HG03520 (cell line): ENCODE measurements at regions not wholly inside any gene's neighbourhood (a gene's known extent, or its start where the extent isn't known, plus 50 kb on each side); places are given as distances from the start of the nearest gene placed in this dataset.
A peak's percentile ranks its signal among the peaks of the same experiment; 100 is the strongest.
"Not testable (repeated sequence)": the region's sequence is repeated elsewhere in the genome, so short reads cannot be mapped to it uniquely, and the experiment has no call there.

ENCODE experiments used
- ATAC-seq: cut with Tn5 transposase; IDR thresholded peaks from one replicate; pipeline ENCODE4 v1.9.1; 2021; ENCODE audit warnings: mild to moderate bottlenecking, moderate library complexity; ENCODE audit not compliant: unreplicated experiment

- no peak for ATAC-seq
These were observed 232.7 kb downstream of the IGSF11 start for GRCh38 chr3:118801899-118802298.

- no peak for ATAC-seq
These were observed 232.1 kb downstream of the IGSF11 start for GRCh38 chr3:118802325-118803095.

- no peak for ATAC-seq
These were observed 231.6 kb downstream of the IGSF11 start for GRCh38 chr3:118803096-118803476.

GRCh38 chr3:118805007-118805406 lies 229.6 kb downstream of the IGSF11 start:
- ATAC-seq: no peak

- no peak for ATAC-seq
These were observed 228.2 kb downstream of the IGSF11 start for GRCh38 chr3:118806423-118806822.

- ATAC-seq: not testable (repeated sequence)
These were observed 227.3 kb downstream of the IGSF11 start for GRCh38 chr3:118807349-118807748.

- ATAC-seq: no peak
These were observed 225.9 kb downstream of the IGSF11 start for GRCh38 chr3:118808723-118809122.

GRCh38 chr3:118809696-118810498 lies 224.7 kb downstream of the IGSF11 start:
- peak; percentile 30 for ATAC-seq

GRCh38 chr3:118810499-118811035 lies 224.1 kb downstream of the IGSF11 start:
- ATAC-seq: peak; percentile 31

- no peak for ATAC-seq
These were observed 223.4 kb downstream of the IGSF11 start for GRCh38 chr3:118811236-118811732.

GRCh38 chr3:118813472-118813871 lies 221.2 kb downstream of the IGSF11 start:
- no peak for ATAC-seq

GRCh38 chr3:118817748-118818165 lies 216.9 kb downstream of the IGSF11 start:
- peak; percentile 71 for ATAC-seq

- ATAC-seq: no peak
These were observed 216.3 kb downstream of the IGSF11 start for GRCh38 chr3:118818386-118818785.

GRCh38 chr3:118823626-118824025 lies 211.0 kb downstream of the IGSF11 start:
- ATAC-seq: no peak

- ATAC-seq: no peak
These were observed 207.2 kb downstream of the IGSF11 start for GRCh38 chr3:118827446-118827845.

GRCh38 chr3:118828351-118828750 lies 206.3 kb downstream of the IGSF11 start:
- no peak for ATAC-seq

GRCh38 chr3:118833075-118833474 lies 201.6 kb downstream of the IGSF11 start:
- no peak for ATAC-seq

- ATAC-seq: no peak
These were observed 195.8 kb downstream of the IGSF11 start for GRCh38 chr3:118838871-118839270.

- ATAC-seq: no peak
These were observed 192.3 kb downstream of the IGSF11 start for GRCh38 chr3:118842147-118842863.

- no peak for ATAC-seq
These were observed 188.5 kb downstream of the IGSF11 start for GRCh38 chr3:118846176-118846575.
